ENCODE measurements at regions not wholly inside any gene's neighbourhood (a gene's known extent, or its start where the extent isn't known, plus 50 kb on each side); places are given as distances from the start of the nearest gene placed in this dataset.

DNA sequence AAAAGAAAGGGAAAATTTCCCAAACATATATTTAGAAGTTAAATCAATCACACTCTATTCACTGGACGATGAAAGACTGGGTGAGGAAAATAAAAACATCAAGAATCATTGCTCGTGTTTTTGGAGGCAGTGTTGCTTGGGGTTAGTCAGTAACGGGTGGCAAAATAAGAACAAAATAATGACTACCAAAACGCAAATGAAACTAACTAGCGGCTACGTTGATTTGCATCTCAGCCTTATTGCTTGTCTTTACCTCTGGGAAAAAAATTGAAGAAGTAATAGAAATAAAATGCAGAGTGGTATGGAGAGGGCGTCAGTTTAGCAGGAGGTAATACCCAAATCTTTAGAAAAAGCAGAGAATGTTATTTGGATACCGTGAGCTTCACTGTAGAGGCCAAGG, 86.4 kb upstream of the SORBS2 start:
- POLR2A ChIA-PET, result no interaction called here

GRCh38 chr4:185899833-185900232, 87.8 kb upstream of the SORBS2 start:
- CTCF ChIA-PET, result interaction anchor here (2.2 kb wide), 1 partner anchor 122 kb away, joined by 5 read pairs; no protein-coding TSS in a partner anchor

More for the DNA sequence above, 86.4 kb upstream of the SORBS2 start:
- FAIRE-seq (no peak), DNase-seq (ENCODE audit: low read depth, low spot score) (no peak)
- no peak overlapping the region for H2AFZ ChIP-seq (ENCODE audit: low read depth, low read length)
- H3K9me3 ChIP-seq (replicated peaks; ENCODE audit: control insufficient read depth, insufficient read depth, low read length), result no peaks in the 10 kb centered on the region
- intact Hi-C loops (cut with micrococcal nuclease), result no loop called here
- no peak overlapping the region for H3K9ac ChIP-seq (replicated peaks; ENCODE audit: extremely low read depth, insufficient read depth, low read length)
- H3K36me3 ChIP-seq (ENCODE audit: control insufficient read depth in 2 of 2, extremely low read depth in 1 of 2, insufficient read depth in 2 of 2, low read length in 2 of 2), result no peaks in the 10 kb centered on the region
- H3K79me2 ChIP-seq (ENCODE audit: control insufficient read depth, insufficient read depth, low read length), result no peaks in the 10 kb centered on the region
- no peaks in the 10 kb centered on the region for H3K9me1 ChIP-seq (replicated peaks; ENCODE audit: control insufficient read depth, extremely low read depth, insufficient read depth, low read length)
- BruUV-seq (replicated peaks), result no TSS peak
- H3K4me3 ChIP-seq (replicated peaks in 1 of 3; ENCODE audit: insufficient read depth in 1 of 3, low read depth in 1 of 3, low read length in 3 of 3), result no peak overlapping the region
- no peaks in the 10 kb centered on the region for H3K27me3 ChIP-seq (ENCODE audit: control insufficient read depth in 2 of 2, insufficient read depth in 2 of 2, low read length in 2 of 2)
- H3K4me1 ChIP-seq (ENCODE audit: control insufficient read depth, extremely low read depth, insufficient read depth, low read length), result no peaks in the 10 kb centered on the region
- no peak overlapping the region for H3K4me2 ChIP-seq (ENCODE audit: insufficient read depth, low read length)
- dilution Hi-C loops (cut with MboI; ENCODE audit: extremely low pct_ligation_motif_present, low sequenced_read_pairs), result no loop called here
- H4K20me1 ChIP-seq (replicated peaks; ENCODE audit: control insufficient read depth, extremely low read depth, insufficient read depth, low read length), result no peaks in the 10 kb centered on the region
- TF ChIP-seq, protein P1, sequence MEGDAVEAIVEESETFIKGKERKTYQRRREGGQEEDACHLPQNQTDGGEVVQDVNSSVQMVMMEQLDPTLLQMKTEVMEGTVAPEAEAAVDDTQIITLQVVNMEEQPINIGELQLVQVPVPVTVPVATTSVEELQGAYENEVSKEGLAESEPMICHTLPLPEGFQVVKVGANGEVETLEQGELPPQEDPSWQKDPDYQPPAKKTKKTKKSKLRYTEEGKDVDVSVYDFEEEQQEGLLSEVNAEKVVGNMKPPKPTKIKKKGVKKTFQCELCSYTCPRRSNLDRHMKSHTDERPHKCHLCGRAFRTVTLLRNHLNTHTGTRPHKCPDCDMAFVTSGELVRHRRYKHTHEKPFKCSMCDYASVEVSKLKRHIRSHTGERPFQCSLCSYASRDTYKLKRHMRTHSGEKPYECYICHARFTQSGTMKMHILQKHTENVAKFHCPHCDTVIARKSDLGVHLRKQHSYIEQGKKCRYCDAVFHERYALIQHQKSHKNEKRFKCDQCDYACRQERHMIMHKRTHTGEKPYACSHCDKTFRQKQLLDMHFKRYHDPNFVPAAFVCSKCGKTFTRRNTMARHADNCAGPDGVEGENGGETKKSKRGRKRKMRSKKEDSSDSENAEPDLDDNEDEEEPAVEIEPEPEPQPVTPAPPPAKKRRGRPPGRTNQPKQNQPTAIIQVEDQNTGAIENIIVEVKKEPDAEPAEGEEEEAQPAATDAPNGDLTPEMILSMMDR (IDR thresholded peaks at IDR 0.05; ENCODE audit: extremely low read depth in 1 of 2, insufficient read depth in 1 of 2, low read depth in 1 of 2, low read length in 2 of 2), result no peak
- TF ChIP-seq FOS (IDR thresholded peaks at IDR 0.05; ENCODE audit: borderline replicate concordance, insufficient read depth, low read length), result no peak
- H3K27ac ChIP-seq (ENCODE audit: insufficient read depth, low read depth, low read length), result no peak overlapping the region
- CTCF ChIA-PET, result no interaction called here

More at GRCh38 chr4:185899833-185900232, 87.8 kb upstream of the SORBS2 start:
- intact Hi-C loops (cut with micrococcal nuclease) (no loop called here), dilution Hi-C loops (cut with MboI; ENCODE audit: extremely low pct_ligation_motif_present, low sequenced_read_pairs) (no loop called here)
- Histone ChIP-seq H3K27ac (ENCODE audit: insufficient read depth, low read depth, low read length) (no peak overlapping the region), H3K36me3 (ENCODE audit: control insufficient read depth in 2 of 2, extremely low read depth in 1 of 2, insufficient read depth in 2 of 2, low read length in 2 of 2) (no peaks in the 10 kb centered on the region), H3K9ac (replicated peaks; ENCODE audit: extremely low read depth, insufficient read depth, low read length) (no peak overlapping the region), H3K79me2 (ENCODE audit: control insufficient read depth, insufficient read depth, low read length) (no peaks in the 10 kb centered on the region), H3K4me1 (ENCODE audit: control insufficient read depth, extremely low read depth, insufficient read depth, low read length) (no peaks in the 10 kb centered on the region), H3K4me3 (replicated peaks in 1 of 3; ENCODE audit: insufficient read depth in 1 of 3, low read depth in 1 of 3, low read length in 3 of 3) (no peak overlapping the region), H2AFZ (ENCODE audit: low read depth, low read length) (no peak overlapping the region), H3K9me3 (replicated peaks; ENCODE audit: control insufficient read depth, insufficient read depth, low read length) (no peaks in the 10 kb centered on the region), H3K4me2 (ENCODE audit: insufficient read depth, low read length) (no peak overlapping the region), H3K27me3 (ENCODE audit: control insufficient read depth in 2 of 2, insufficient read depth in 2 of 2, low read length in 2 of 2) (no peaks in the 10 kb centered on the region), H4K20me1 (replicated peaks; ENCODE audit: control insufficient read depth, extremely low read depth, insufficient read depth, low read length) (no peaks in the 10 kb centered on the region), H3K9me1 (replicated peaks; ENCODE audit: control insufficient read depth, extremely low read depth, insufficient read depth, low read length) (no peaks in the 10 kb centered on the region)
- no TSS peak for BruUV-seq (replicated peaks)
- DNase-seq (ENCODE audit: low read depth, low spot score) (no peak), FAIRE-seq (no peak)
- POLR2A ChIA-PET, result no interaction called here
- no peak for TF ChIP-seq POLR2A (IDR thresholded peaks at IDR 0.05; ENCODE audit: low read depth, low read length)
- no peak for TF ChIP-seq FOS (IDR thresholded peaks at IDR 0.05; ENCODE audit: borderline replicate concordance, insufficient read depth, low read length)
- TF ChIP-seq, protein P1 (IDR thresholded peaks at IDR 0.05; ENCODE audit: extremely low read depth in 1 of 2, insufficient read depth in 1 of 2, low read depth in 1 of 2, low read length in 2 of 2), result no peak
- no peak for TF ChIP-seq JUN (IDR thresholded peaks at IDR 0.05; ENCODE audit: borderline replicate concordance, insufficient read depth, insufficient read length, low read depth)
- TF ChIP-seq, protein P2, sequence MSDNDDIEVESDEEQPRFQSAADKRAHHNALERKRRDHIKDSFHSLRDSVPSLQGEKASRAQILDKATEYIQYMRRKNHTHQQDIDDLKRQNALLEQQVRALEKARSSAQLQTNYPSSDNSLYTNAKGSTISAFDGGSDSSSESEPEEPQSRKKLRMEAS (IDR thresholded peaks at IDR 0.05; ENCODE audit: insufficient read depth, insufficient read length), result no peak
- no peak for TF ChIP-seq EZH2 (IDR thresholded peaks at IDR 0.05; ENCODE audit: borderline replicate concordance, low read depth, low read length, severe bottlenecking)
- TF ChIP-seq MYC (IDR thresholded peaks at IDR 0.05; ENCODE audit: low read depth, low read length), result no peak
- TF ChIP-seq POLR2AphosphoS5 (IDR thresholded peaks at IDR 0.05; ENCODE audit: insufficient read depth, low read depth, low read length), result no peak
- no peak for TF ChIP-seq GATA2 (IDR thresholded peaks at IDR 0.05; ENCODE audit: insufficient read depth, insufficient read length, low read depth, low read length)
